Liver (tissue), 8 donors: ENCODE measurements at regions not wholly inside any gene's neighbourhood (a gene's known extent, or its start where the extent isn't known, plus 50 kb on each side); places are given as distances from the start of the nearest gene placed in this dataset.
A peak's percentile ranks its signal among the peaks of the same experiment; 100 is the strongest.

Experiments used
- DNase-seq: peaks from one replicate; pipeline ENCODE4 v3.0.0-alpha.2; 2017; ENCODE audit warnings: low spot score
- H3K27ac ChIP-seq, 2 donors: one replicate each; pipeline ENCODE4 v1.7.0; 2013; ENCODE audit warnings: inconsistent platforms in 2 of 2, low read length in 2 of 2, control low read depth in 1 of 2, low read depth in 1 of 2, mild to moderate bottlenecking in 1 of 2
- H3K27me3 ChIP-seq, 4 donors: one replicate each; pipeline versions ENCODE4 v1.6.1 to v1.7.0; 2013; ENCODE audit warnings: low read length in 3 of 4, inconsistent platforms in 1 of 4, mild to moderate bottlenecking in 1 of 4, moderate library complexity in 1 of 4; ENCODE audit not compliant: control insufficient read depth in 4 of 4, insufficient read depth in 4 of 4
- H3K36me3 ChIP-seq, 4 donors: one replicate each; pipeline versions ENCODE4 v1.6.1 to v1.7.0; 2013; ENCODE audit warnings: low read length in 3 of 4, mild to moderate bottlenecking in 3 of 4, low read depth in 1 of 4, moderate library complexity in 1 of 4; ENCODE audit not compliant: control insufficient read depth in 4 of 4, insufficient read depth in 3 of 4
- H3K4me1 ChIP-seq, 4 donors: one replicate each; pipeline versions ENCODE4 v1.6.1 to v1.7.0; 2013; ENCODE audit warnings: low read length in 3 of 4, mild to moderate bottlenecking in 3 of 4, moderate library complexity in 1 of 4; ENCODE audit not compliant: control insufficient read depth in 4 of 4, insufficient read depth in 4 of 4
- H3K4me3 ChIP-seq, 3 donors: one replicate each; pipeline versions ENCODE4 v1.6.1 to v1.7.0; 2013; ENCODE audit warnings: low read length in 3 of 3, control low read depth in 1 of 3, low read depth in 1 of 3, mild to moderate bottlenecking in 1 of 3
- H3K9ac ChIP-seq, 2 donors: one replicate each; pipeline ENCODE4 v1.7.0; 2013; ENCODE audit warnings: low read length in 2 of 2, mild to moderate bottlenecking in 2 of 2, moderate library complexity in 2 of 2, control low read depth in 1 of 2, low read depth in 1 of 2
- H3K9me3 ChIP-seq, 4 donors: one replicate each; pipeline versions ENCODE4 v1.6.1 to v1.7.0; 2013; ENCODE audit warnings: low read length in 3 of 4; ENCODE audit not compliant: control insufficient read depth in 4 of 4
- CTCF ChIP-seq: fragments of 150-350 bp; IDR thresholded peaks from 2 replicates; pipeline ENCODE4 v1.5.1; 2017; ENCODE audit warnings: improper control_type of control experiment, low read depth, low read length; ENCODE audit not compliant: missing input control
- FOXA1 ChIP-seq: IDR thresholded peaks from 2 replicates; pipeline ENCODE4 v1.6.1; 2016; ENCODE audit warnings: antibody characterized with exemption
- FOXA2 ChIP-seq: IDR thresholded peaks from 2 replicates; pipeline ENCODE4 v1.6.1; 2016; ENCODE audit warnings: antibody characterized with exemption
- GABPA ChIP-seq, 2 donors: IDR thresholded peaks in 1 of 2; conservative IDR thresholded peaks in 1 of 2; 2 replicates each; pipeline ENCODE4 v1.6.1; 2016; ENCODE audit warnings: antibody characterized with exemption in 2 of 2, mild to moderate bottlenecking in 1 of 2, moderate library complexity in 1 of 2
- HNF4A ChIP-seq, 2 donors: conservative IDR thresholded peaks; 2 replicates each; pipeline ENCODE4 v1.6.1; 2016; ENCODE audit warnings: antibody characterized with exemption in 2 of 2, mild to moderate bottlenecking in 2 of 2
- JUND ChIP-seq, 2 donors: IDR thresholded peaks; 2 replicates each; pipeline ENCODE4 v1.6.1; 2016; ENCODE audit warnings: antibody characterized with exemption in 2 of 2
- MAX ChIP-seq: IDR thresholded peaks from 2 replicates; pipeline ENCODE4 v1.6.1; 2016; ENCODE audit warnings: antibody characterized with exemption
- NR2F2 ChIP-seq: IDR thresholded peaks from 2 replicates; pipeline ENCODE4 v1.6.1; 2016; ENCODE audit warnings: antibody characterized with exemption
- RAD21 ChIP-seq, 2 donors: IDR thresholded peaks; 2 replicates each; pipeline ENCODE4 v1.6.1; 2016; ENCODE audit warnings: antibody characterized with exemption in 2 of 2, mild to moderate bottlenecking in 2 of 2
- REST ChIP-seq: IDR thresholded peaks from 2 replicates; pipeline ENCODE4 v1.6.1; 2016; ENCODE audit warnings: antibody characterized with exemption, mild to moderate bottlenecking
- RXRA ChIP-seq, 2 donors: IDR thresholded peaks; 2 replicates each; pipeline ENCODE4 v1.6.1; 2017 to 2018; ENCODE audit warnings: antibody characterized with exemption in 2 of 2, mild to moderate bottlenecking in 1 of 2
- SP1 ChIP-seq: IDR thresholded peaks from 2 replicates; pipeline ENCODE4 v1.6.1; 2018; ENCODE audit warnings: antibody characterized with exemption, mild to moderate bottlenecking
- TAF1 ChIP-seq: conservative IDR thresholded peaks from 2 replicates; pipeline ENCODE4 v1.6.1; 2016; ENCODE audit warnings: antibody characterized with exemption, mild to moderate bottlenecking
- YY1 ChIP-seq: IDR thresholded peaks from 2 replicates; pipeline ENCODE4 v1.6.1; 2016; ENCODE audit warnings: antibody characterized with exemption, mild to moderate bottlenecking
- ZBTB33 ChIP-seq: IDR thresholded peaks from 2 replicates; pipeline ENCODE4 v1.6.1; 2016; ENCODE audit warnings: antibody characterized with exemption
- WGBS: extraction: QIAGEN DNeasy Blood & Tissue Kit; methylation state at CpG from one replicate; pipeline ENCODE4 v1.1.7; 2013; 5-methylcytosine and 5-hydroxymethylcytosine counted together
- donor health status: healthy.
- donor health status: healthy.
- donor health status: healthy.
- donor health status: healthy.
- donor health status: healthy.

- TF ChIP-seq MAX = no peak
- no peak for TF ChIP-seq TAF1
Measured at GRCh38 chr2:145702305-145702704, 1182.4 kb upstream of the ZEB2 start (continued).

GRCh38 chr2:145692971-145693478 is 1173.1 kb upstream of the ZEB2 start:
- peaks cover 0 to 2% (median 0%) of the 10 kb centered on the region in 4 donors for H3K4me1 ChIP-seq
- DNase-seq = no peak
- WGBS = 47% methylated on average over 3 of the region's 3 CpGs
- no peak overlapping the region for H3K9ac ChIP-seq
- H3K27me3 ChIP-seq = no peaks in the 10 kb centered on the region
- no peaks in the 10 kb centered on the region for H3K36me3 ChIP-seq
- TF ChIP-seq HNF4A (conservative IDR thresholded peaks at IDR 0.05) = peak in 1 of 2 donors; percentile 57
- peak in 1 of 2 donors; percentile 43 for TF ChIP-seq JUND (IDR thresholded peaks at IDR 0.05)
- peak in 1 of 2 donors; percentile 73 for TF ChIP-seq RXRA (IDR thresholded peaks at IDR 0.05)
- no peak for TF ChIP-seq GABPA (IDR thresholded peaks at IDR 0.05 in 1 of 2, conservative IDR thresholded peaks at IDR 0.05 in 1 of 2)
- no peaks in the 10 kb centered on the region for H3K9me3 ChIP-seq
- H3K4me3 ChIP-seq = no peak overlapping the region
- H3K27ac ChIP-seq = no peak overlapping the region

- no peak overlapping the region for H3K4me3 ChIP-seq
- H3K27me3 ChIP-seq = no peaks in the 10 kb centered on the region
- TF ChIP-seq YY1 (no peak), REST (no peak), ZBTB33 (no peak), FOXA2 (no peak), RAD21 (IDR thresholded peaks at IDR 0.05) (no peak), NR2F2 (no peak), SP1 (no peak), HNF4A (conservative IDR thresholded peaks at IDR 0.05) (no peak), CTCF (no peak), RXRA (IDR thresholded peaks at IDR 0.05) (no peak), FOXA1 (no peak)
- no peak overlapping the region for H3K27ac ChIP-seq
- DNase-seq = no peak
- no peaks in the 10 kb centered on the region for H3K9me3 ChIP-seq
- H3K36me3 ChIP-seq = no peaks in the 10 kb centered on the region
- H3K4me1 ChIP-seq = peaks cover 0 to 2% (median 0%) of the 10 kb centered on the region in 4 donors
- WGBS = 92% methylated on average over 5 of the region's 5 CpGs
- H3K9ac ChIP-seq = no peak overlapping the region
Measured at GRCh38 chr2:145691659-145692058, 1171.7 kb upstream of the ZEB2 start.
